GM23338 (cell line): ENCODE measurements at regions not wholly inside any gene's neighbourhood (a gene's known extent, or its start where the extent isn't known, plus 50 kb on each side); places are given as distances from the start of the nearest gene placed in this dataset.

Source experiments
- CREB1 ChIP-seq: fragments of 250-450 bp; sonication (Bioruptor Pico); IDR thresholded peaks from 2 replicates; pipeline ENCODE4 v1.5.0; 2020; ENCODE audit warnings: low read depth, mild to moderate bottlenecking, moderate library complexity
- EZH2 ChIP-seq: fragments of 200-600 bp; sonication (generic); IDR thresholded peaks from one replicate; pipeline ENCODE4 v1.8.0; 2017; ENCODE audit warnings: antibody characterized with exemption, mild to moderate bottlenecking, low read depth; ENCODE audit not compliant: unreplicated experiment
- EZH2phosphoT487 ChIP-seq: fragments of 200-600 bp; sonication (generic); IDR thresholded peaks from one replicate; pipeline ENCODE4 v1.8.1; 2018; ENCODE audit warnings: antibody characterized with exemption; ENCODE audit not compliant: unreplicated experiment
- JUNB ChIP-seq: IDR thresholded peaks from one replicate; pipeline ENCODE4 v1.6.1; 2016; ENCODE audit warnings: antibody characterized with exemption; ENCODE audit not compliant: unreplicated experiment
- POLR2AphosphoS5 ChIP-seq: IDR thresholded peaks from 2 replicates; pipeline ENCODE4 v1.6.1; 2016; ENCODE audit warnings: antibody characterized with exemption, low read depth
- STAT1 ChIP-seq: IDR thresholded peaks from one replicate; pipeline ENCODE4 v1.6.1; 2016; ENCODE audit warnings: antibody characterized with exemption; ENCODE audit not compliant: unreplicated experiment
- ZNF114 ChIP-seq: fragments of 250-450 bp; sonication (Bioruptor Pico); IDR thresholded peaks from 2 replicates; pipeline ENCODE4 v1.5.0; 2020; ENCODE audit warnings: mild to moderate bottlenecking, moderate library complexity
- TF ChIP-seq, protein P1 (sequence below), 2 experiments: fragments of 200-600 bp in 1 of 2; sonication (generic) in 1 of 2; conservative IDR thresholded peaks; 2 replicates each; pipeline versions ENCODE4 v1.5.1 to v1.6.1; 2016 to 2017; ENCODE audit warnings: antibody characterized with exemption in 2 of 2, low read depth in 2 of 2, mild to moderate bottlenecking in 2 of 2, moderate library complexity in 1 of 2
- TF ChIP-seq, protein P2 (sequence below): IDR thresholded peaks from one replicate; pipeline ENCODE4 v1.6.1; 2018; ENCODE audit warnings: antibody characterized with exemption; ENCODE audit not compliant: unreplicated experiment
- TF ChIP-seq, protein P3 (sequence below): IDR thresholded peaks from 2 replicates; pipeline ENCODE4 v1.6.1; 2016; ENCODE audit warnings: antibody characterized with exemption

DNA sequence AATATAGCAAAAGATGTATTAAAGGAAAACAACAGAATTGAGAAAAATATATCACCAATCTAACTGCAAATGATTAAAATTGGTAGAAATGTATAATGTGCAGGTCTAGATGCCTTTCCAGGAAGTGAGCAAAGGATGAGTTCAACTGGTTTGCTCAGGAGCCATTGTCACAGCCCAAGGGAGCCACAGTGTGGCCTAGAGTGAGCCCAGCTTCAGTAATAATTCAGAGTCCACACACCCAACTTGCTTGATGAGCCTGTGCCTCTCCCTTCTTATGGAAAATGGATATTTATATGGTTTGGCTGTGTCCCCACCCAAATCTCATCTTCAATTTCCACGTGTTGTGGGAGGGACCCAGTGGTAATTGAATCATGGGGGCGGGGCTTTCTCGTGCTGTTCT is 92.2 kb upstream of the ASAP2 start:
- TF ChIP-seq, protein P1, sequence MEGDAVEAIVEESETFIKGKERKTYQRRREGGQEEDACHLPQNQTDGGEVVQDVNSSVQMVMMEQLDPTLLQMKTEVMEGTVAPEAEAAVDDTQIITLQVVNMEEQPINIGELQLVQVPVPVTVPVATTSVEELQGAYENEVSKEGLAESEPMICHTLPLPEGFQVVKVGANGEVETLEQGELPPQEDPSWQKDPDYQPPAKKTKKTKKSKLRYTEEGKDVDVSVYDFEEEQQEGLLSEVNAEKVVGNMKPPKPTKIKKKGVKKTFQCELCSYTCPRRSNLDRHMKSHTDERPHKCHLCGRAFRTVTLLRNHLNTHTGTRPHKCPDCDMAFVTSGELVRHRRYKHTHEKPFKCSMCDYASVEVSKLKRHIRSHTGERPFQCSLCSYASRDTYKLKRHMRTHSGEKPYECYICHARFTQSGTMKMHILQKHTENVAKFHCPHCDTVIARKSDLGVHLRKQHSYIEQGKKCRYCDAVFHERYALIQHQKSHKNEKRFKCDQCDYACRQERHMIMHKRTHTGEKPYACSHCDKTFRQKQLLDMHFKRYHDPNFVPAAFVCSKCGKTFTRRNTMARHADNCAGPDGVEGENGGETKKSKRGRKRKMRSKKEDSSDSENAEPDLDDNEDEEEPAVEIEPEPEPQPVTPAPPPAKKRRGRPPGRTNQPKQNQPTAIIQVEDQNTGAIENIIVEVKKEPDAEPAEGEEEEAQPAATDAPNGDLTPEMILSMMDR (conservative IDR thresholded peaks at IDR 0.05; ENCODE audit: low read depth in 2 of 2): 0 out of 4 replicates have a peak, but pooled peaks of 1 of the 2 experiments have one; percentile 4
- TF ChIP-seq EZH2: no peak
- TF ChIP-seq JUNB: no peak
- TF ChIP-seq EZH2phosphoT487: no peak
- no peak for TF ChIP-seq ZNF114
- TF ChIP-seq POLR2AphosphoS5: no peak
- TF ChIP-seq, protein P2, sequence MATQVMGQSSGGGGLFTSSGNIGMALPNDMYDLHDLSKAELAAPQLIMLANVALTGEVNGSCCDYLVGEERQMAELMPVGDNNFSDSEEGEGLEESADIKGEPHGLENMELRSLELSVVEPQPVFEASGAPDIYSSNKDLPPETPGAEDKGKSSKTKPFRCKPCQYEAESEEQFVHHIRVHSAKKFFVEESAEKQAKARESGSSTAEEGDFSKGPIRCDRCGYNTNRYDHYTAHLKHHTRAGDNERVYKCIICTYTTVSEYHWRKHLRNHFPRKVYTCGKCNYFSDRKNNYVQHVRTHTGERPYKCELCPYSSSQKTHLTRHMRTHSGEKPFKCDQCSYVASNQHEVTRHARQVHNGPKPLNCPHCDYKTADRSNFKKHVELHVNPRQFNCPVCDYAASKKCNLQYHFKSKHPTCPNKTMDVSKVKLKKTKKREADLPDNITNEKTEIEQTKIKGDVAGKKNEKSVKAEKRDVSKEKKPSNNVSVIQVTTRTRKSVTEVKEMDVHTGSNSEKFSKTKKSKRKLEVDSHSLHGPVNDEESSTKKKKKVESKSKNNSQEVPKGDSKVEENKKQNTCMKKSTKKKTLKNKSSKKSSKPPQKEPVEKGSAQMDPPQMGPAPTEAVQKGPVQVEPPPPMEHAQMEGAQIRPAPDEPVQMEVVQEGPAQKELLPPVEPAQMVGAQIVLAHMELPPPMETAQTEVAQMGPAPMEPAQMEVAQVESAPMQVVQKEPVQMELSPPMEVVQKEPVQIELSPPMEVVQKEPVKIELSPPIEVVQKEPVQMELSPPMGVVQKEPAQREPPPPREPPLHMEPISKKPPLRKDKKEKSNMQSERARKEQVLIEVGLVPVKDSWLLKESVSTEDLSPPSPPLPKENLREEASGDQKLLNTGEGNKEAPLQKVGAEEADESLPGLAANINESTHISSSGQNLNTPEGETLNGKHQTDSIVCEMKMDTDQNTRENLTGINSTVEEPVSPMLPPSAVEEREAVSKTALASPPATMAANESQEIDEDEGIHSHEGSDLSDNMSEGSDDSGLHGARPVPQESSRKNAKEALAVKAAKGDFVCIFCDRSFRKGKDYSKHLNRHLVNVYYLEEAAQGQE: no peak
- TF ChIP-seq STAT1: no peak
- TF ChIP-seq CREB1 (CRISPR knock-in tag): no peak
- TF ChIP-seq, protein P3, sequence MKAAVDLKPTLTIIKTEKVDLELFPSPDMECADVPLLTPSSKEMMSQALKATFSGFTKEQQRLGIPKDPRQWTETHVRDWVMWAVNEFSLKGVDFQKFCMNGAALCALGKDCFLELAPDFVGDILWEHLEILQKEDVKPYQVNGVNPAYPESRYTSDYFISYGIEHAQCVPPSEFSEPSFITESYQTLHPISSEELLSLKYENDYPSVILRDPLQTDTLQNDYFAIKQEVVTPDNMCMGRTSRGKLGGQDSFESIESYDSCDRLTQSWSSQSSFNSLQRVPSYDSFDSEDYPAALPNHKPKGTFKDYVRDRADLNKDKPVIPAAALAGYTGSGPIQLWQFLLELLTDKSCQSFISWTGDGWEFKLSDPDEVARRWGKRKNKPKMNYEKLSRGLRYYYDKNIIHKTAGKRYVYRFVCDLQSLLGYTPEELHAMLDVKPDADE: no peak
